Activated CD4-positive, alpha-beta T cell treated with anti-CD3 and anti-CD28 coated beads for 24 hours (primary cell): ENCODE measurements at regions not wholly inside any gene's neighbourhood (a gene's known extent, or its start where the extent isn't known, plus 50 kb on each side); places are given as distances from the start of the nearest gene placed in this dataset.
A peak's percentile ranks its signal among the peaks of the same experiment; 100 is the strongest.
"Not testable (repeated sequence)": the region's sequence is repeated elsewhere in the genome, so short reads cannot be mapped to it uniquely, and the experiment has no call there.

ENCODE experiments used
- DNase-seq, 2 donors: peaks; one replicate each; pipeline ENCODE4 v3.0.0-alpha.2; 2020; ENCODE audit warnings: low read depth in 2 of 2

DNA sequence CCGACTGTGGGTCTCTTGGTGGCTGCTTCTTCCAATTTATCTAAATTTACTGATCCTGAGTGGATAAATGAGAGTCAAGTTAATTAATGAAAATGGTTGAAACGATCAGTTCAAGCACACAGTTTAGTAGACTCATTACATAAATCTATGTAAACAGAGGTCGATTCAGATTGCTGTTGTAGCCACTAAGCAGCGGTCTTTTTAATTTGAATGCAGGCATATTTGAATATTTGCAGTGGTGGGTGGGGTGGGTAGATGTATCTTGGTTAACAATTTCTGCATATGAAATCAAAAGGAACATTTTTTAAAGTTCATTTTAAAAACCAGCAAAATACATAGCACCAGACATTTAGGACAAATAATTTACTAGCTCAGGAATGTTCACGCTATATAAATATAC is 325.9 kb downstream of the KLF12 start:
- DNase-seq = no peak

DNA sequence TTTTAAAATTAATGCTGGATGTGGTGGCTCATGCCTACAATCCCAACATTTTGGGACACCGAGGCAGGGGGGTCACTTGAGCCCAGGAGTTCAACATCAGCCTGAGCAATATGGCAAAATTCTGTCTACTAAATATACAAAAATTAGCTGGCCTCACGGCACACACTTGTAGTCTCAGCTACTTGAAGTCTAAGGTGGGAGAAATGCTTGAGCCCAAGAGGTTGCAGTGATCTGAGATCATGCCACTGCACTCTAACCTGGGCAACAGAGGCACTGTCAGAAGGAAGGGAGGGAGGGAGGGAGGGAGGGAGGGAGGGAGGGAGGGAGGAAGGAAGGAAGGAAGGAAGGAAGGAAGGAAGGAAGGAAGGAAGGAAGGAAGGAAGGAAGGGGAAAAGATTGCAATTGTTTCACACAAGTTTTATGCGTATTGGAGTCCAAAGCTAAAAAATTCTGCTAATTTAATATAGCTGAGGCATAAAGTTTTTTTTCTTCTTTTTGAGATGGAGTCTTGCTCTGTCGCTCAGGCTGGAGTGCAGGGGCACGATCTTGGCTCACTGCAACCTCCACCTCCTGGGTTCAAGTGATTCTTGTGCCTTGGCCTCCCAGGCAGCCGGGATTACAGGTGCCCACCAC is 328.8 kb downstream of the KLF12 start:
- DNase-seq = not testable (repeated sequence)

DNA sequence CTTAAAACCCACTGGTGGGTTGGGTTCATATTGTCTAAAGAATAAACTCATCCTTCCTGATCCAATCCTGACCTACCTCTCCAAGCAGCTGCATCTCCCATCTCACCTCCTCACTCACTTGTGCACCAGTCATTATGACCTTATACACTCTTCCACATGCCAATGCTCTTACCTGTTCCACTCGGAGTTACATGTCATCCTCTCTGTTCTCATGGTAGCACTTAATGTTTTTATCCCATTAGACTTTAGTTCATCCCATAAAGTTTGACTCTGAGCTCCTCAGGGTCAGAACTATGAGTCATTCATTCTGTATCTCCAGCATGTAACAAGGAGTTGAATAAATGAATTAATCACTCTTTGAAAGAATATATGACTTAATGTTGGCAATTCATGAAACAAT is 330.2 kb downstream of the KLF12 start:
- no peak for DNase-seq

DNA sequence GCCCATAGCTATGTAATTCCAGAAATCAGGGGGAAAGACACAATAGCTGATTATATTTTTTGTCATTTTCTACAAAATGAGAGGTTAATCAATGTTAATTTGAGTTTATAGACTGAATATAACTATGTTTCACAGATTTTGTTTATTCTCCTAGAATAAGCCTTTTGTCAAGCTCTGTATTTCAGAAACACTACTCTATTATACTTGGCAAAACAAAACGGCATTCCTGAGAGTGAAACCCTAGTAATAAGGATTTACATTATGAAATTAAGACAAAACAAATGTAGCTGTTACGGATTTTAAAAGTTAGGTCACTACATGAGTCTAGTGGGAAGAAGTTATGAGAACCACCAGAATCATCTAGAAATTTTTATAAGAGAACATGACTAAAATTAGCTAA is 334.2 kb downstream of the KLF12 start:
- no peak for DNase-seq

DNA sequence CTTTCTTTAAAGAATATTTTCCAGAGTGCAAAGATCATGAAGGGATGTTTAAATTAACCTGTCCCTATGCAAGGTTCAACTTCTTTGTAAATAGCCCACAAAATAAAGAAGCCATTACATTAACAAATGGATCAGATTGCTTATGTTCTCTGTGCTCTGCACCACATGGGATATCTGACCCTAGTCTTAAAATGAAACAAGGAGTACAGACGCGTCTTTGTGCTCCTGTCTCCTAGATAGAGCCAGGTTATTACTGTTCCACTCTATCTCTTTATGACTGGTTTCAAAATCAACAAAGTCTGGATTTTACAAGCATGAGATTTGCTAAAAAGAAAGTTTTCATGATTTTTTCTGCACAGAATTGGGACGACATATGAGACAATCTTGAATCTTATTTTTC is 339.4 kb downstream of the KLF12 start:
- no peak for DNase-seq

DNA sequence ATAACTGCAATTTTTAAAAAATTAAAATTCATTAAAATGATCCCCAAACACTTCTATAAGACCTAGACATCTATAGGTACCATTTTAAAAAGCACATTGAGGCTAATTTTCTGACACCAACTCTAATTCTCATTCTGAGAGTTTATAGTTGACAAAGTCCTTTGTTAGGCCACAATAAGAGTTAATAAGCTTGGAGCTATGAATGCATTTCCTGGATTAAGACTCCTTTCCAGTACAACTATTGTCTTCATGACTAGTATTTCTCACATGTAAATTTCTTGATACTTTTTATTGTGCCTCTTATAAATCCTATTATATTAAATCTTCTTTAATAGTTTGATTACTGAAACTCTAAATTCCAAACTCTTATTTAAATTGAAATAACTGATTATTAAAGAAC is 340.8 kb downstream of the KLF12 start:
- no peak for DNase-seq

DNA sequence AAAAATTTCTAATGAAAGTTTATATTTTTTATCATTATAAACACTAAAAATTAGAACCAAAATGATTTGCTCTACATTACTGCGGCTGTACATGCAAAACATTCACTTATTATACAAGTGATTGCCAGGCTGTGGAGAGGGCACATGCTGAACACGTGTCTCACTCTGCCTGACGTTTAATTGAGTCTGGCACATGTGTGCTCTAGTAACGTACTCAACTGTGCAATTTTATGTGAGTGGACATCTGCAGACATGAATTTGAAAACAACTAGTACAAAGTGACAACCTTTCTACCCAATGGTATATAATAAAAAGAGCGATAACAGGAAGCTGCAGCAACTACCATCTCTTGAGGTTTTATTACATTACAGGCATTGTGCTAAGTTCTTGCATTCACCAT is 341.4 kb downstream of the KLF12 start:
- no peak for DNase-seq

DNA sequence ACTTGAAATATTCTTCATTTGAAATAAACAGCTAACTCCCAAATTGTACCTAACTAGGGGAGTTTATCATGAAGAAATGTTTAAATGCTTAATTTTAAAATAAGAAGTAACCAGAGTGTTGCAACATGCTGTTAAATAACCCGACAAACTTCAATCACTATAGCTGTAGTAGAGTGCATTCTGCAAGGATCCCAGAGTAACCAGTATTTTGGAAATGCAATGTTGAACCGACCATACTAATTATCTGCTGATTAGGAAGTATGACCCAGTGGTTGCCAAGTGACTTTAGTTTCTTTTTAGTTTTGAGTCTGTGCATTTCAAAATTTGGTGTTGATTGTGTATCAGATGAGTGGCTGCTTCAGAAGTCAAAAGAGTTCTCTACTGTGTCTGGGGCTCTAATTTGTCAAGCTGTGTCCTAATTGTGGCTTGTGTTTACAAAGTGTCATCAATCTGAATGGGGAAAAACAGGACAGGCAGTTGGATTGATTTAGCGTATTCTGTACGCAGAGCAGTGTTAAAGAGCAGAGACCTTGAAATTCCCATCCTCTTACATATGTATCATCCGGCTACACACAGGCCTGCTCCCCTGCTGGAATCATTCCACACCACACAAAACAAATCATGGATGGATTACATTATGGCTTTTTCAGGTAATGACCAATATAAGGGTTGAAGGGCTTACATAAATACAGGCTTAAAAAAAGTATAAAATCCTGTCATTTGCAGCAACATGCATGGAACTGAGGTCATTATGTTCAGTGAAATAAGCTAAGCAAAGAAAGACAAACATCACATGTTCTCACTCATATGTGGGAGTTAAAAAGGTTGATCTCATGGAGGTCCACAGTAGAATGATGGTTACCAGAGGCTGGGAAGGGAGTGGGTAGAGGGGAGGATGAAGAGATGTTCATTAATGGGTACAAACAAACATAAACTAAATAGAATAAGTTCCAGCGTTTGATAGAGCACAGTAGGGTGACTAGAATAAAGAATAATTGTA is 351.5 kb downstream of the KLF12 start:
- DNase-seq = no peak

DNA sequence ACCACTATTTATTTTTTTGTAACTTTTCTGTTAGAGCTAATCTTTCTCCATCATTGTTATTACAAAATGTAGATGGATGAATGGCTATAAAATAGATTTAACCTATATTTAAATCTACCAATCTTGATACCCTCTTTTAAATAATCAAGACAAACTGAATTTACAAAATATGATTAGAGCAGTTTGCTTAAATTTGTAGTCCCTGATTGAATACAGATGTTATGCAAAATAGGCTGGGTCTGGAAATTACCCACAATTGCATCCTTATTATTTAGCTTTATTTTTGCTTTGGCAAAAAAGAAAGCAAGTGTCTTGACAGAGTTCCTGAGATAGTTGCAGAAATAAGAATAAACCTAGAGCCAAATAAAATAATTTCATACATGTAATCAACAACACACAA is 352.8 kb downstream of the KLF12 start:
- no peak for DNase-seq

DNA sequence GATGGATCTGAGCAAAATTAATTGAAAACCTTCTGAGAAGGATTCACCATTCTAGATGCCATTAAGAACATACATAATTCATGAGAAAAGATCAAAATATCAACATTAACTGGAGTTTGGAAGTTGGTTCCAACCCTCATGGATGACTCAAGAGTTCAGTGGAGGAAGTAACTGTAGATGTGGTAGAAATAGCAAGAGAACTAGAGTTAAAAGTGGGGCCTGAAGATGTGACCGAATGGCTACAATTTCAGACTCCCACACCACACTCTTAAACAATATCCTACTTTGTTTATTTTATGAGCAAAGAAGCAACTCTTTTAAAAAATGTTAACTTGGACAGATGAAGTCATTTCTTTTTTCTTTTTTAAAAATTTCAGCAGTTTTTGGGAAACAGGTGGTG is 354.3 kb downstream of the KLF12 start:
- DNase-seq = no peak

DNA sequence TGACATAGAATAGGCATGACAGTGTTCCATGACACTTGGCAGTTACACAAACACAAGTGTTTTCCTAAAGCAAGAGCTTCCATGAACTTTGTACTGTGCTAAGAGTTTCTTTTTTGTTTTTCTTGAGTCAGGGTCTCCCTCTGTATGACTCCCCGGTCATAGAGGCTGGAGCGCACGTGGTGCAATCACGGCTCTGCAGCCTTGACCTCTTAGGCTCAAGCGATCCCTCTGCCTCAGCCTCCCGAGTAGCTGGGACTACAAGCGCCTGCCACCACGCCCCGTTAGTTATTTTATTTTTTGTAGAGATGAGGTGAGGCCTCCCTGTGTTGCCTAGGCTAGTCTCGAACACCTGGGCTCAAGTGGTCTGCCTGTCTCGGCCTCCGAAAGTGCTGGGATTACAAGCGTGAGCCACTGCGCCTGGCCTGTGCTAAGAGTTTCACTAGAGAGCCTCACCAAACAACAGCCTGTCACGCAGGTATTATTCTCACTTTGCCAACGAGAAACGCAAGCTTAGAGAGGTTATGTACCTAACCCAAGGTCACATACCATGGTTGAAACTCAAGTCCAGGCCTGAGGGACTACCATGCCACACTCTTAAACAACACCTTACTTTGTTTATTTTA is 355.9 kb downstream of the KLF12 start:
- DNase-seq = no peak

DNA sequence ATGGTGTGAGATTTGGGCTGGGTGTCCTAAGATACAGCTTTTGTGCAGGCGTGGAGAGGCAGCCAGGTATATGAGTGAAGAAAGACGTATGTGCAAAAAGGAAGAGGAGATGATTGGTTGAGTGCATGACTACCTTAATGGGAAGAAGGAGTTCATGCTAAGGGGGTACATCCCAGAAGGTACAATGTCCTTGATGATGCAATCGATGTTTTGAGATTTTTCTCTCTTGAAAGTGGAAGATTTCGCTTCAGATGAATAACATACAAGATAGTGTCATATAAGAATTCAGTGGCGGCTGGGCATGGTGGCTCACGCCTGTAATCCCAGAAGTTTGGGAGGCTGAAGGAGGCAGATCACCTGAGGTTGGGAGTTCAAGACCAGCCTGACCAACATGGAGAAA is 357.1 kb downstream of the KLF12 start:
- no peak for DNase-seq

DNA sequence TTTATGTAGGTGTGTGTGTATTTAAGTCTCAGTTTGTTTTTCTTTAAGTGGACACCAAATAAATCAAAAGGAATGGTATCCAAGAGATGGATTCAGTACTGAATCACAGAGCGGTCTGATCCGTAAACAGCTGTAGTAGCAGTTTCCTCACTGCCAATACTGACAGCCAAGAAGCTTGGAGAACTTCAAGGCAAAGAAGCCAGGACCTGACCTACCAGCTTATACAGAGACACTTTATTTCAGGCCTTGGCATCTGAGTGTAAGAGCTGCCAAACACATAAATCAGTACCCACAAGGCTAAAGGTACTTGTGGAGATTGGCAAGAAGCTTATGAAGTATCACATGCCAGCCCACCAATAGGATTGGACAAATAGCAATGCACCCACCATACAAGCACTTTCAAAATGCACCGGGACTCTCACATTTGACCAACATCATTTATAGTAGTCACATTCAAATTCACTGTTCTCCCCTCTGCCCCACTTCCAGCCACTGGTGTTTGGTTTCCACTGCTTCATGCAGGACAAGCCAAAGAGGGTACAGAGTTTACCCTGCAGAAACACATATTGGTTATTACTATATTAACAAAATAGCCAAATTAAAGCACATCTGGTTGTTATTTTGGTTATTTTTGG is 357.9 kb downstream of the KLF12 start:
- DNase-seq = no peak

DNA sequence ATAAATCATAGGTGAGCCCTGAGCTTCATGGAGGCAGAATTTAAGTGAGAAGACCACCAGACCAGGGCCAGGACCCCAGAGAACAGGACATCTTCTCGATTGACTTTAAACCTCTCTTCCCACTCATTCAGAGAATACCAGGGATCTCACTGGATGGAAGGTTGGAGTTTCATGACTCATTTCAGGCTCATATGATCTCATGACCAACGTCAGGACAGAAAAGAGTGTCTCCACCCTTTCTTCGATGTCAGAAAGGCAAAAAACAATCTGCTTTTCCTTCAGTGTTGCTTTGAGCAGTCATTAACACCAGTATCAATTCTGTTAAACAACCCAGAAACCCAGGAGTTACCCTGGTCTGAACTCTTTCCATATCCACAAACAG is 361.0 kb downstream of the KLF12 start:
- DNase-seq = no peak

DNA sequence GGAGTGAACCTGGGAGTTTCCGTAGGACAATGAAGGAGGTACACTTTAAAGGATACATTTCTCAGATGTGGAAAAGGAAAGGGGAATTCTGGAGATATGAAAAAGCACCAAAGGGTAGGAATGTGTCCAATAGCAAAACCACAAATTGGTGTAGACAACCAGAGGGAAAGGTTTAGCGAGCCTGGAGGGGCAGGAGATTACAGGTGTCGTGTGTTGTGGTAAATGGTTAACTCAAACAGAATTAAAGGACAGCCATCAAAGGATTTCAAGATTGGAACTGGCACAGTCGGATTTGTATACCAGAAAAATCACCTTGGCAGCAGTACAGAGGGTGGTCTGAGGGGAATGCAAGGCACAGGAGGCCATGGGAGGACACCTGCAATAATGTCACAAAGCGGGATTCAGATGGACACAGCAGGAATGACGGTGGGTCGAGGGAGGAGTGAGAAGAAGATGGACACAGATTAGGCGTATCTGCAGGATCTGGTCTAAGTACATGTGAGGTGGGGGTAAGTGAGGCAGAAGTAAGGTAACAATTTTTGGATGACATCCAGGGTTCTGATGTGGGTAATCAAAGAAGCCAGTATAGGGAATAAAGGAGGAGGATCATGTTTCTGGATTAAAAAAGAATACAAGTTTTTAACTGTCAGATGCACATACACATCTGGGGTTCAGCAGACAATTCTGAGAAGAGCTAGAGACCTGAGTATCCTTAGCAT is 361.6 kb downstream of the KLF12 start:
- DNase-seq = no peak

DNA sequence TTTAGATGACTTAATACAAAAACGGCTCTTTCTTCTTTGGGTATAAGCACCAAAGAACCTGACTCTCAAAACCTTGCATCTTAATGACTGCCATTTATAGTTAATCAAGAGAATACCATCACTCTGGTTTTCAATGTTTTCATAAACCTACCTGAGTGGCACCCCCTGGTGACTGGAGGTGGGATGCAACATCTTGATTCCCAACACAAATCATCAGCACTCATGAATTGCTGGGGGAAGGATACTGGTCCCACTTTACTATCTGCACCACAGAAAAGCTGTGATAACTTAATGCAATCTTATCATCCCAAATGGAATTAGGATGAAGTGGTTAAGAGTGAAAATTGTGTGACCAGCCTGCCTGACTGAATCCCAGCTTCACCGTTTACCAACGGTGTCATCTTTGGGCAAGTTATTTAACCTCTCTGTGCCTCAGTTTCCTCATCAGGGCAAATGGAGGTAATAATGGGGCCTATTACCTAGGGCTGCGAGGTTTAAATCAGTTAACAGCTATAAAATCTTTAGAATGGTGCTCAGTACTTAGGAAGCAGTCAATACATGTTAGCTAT is 366.4 kb downstream of the KLF12 start:
- DNase-seq = peak; percentile 16 to 23

DNA sequence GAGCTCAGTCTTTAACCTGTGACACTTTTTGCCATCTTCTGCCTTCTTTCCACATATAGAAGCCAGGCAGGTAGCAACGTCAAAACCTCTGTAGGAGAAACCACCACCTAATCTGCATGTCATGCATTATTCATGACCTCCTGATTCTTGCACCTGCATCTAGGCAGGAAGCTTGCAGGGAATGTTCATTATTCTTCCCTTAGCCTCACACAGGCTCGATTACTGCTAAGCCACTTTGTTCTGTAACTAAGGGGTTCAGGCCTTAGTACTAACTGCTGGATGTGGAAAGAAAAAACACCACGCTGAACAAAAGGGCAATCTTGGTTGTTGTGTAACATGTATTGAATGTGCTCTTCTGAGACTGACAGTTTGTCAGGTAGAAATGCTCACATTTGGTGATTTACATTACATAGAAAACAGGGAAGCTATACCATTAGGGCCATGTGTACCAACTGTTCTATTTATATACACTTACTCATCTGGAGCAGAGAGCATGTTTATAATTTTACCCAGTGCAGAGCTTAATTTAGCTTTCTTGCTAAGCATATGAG is 366.9 kb downstream of the KLF12 start:
- DNase-seq = no peak

DNA sequence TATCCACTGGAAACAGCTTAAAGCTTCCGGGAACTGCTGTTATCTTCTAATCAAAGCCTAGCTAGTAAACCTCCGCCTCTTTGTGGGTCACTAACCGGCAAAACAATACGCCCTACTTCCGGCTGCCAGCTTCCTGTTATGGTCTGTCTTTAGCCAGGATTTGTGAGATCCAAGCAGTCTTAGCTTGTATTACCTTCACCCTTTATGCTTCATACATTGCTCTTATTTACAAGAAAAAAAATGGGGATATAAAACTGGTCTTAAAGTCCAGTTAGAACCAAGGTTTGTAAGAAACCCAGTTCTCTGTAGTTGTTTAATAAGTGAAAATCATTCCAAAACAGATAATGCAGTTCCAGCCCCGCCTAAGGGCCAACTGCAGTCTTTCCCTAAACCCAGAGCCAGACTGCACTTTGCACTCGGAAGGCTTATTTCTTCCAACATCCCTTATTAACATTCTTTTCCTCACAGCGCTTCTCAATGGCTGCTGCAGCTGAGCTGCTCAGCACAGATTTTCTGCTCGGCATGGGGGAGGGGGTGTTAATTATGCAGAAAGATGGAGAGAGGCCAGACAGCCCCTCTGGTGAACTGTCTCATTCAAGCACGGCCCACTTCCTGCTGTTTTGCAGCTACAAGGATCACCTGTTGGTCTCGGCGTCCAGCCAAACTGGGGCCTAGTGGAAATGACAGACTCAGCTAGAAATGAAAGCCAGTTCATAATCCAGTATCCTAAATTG is 368.4 kb downstream of the KLF12 start:
- peak; percentile 39 to 47 for DNase-seq

DNA sequence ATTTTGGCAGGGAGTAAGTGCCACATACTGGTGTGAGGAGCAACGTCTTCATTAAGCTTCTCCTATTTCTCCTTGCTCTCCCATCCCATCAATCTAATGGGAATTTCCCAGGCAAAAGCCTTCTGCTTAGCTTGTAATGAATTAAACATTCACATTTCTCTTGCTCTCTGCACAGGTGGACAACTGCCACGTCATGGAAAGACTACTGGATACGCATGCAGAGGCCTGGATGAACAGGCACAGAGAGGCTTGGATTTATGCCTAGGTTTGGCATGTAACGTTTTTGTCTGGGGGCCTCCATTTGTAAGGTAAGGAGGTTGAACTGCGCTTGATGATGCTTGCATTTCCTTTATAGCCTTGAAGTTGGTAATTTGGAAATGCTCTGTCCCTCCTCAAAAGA is 374.8 kb downstream of the KLF12 start:
- no peak for DNase-seq

DNA sequence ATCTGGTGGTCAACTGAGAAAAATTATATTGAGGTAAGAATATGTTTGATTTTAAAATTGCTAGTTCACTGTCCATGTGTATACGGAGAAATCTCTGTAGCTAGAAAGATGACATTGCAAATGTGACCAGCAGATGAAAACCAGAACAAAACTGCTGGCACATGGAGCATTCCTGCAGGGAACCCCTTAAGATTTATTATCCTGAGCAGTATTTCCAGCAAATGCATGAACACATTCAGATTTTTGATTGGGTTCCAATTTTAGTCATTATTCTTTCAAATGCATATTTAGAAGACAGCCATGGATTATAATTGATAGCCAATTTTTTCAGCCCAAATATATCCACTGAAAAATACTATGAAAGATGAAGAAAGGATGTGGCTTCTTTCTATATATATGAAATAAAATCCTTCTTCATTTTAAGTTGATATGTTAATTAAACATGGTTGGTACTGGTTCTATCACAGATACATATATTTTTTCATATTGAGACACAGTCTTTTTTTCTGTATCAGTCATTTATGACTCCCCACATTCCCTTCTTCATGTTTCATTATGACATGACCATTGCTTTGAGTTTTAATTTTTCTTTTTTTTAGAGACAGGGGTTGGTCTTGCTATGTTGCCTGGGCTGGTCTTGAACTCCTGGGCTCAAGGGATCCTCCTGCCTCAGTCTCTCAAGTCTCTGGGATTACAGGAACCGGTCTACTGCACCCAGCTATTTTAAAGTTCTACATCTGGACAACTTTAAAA is 376.5 kb downstream of the KLF12 start:
- no peak for DNase-seq
